ENCODE measurements at regions not wholly inside any gene's neighbourhood (a gene's known extent, or its start where the extent isn't known, plus 50 kb on each side); places are given as distances from the start of the nearest gene placed in this dataset.

- H3K27me3 ChIP-seq (ENCODE audit: control insufficient read depth, insufficient read depth, low read length), result no peaks in the 10 kb centered on the region
- no peak for DNase-seq (ENCODE audit: low read depth)
- H3K4me3 ChIP-seq (ENCODE audit: low read depth, low read length), result no peak overlapping the region
- TF ChIP-seq CTCF (IDR thresholded peaks at IDR 0.05; ENCODE audit: insufficient read depth, low read length, severe bottlenecking), result no peak
- H3K36me3 ChIP-seq (ENCODE audit: control insufficient read depth, insufficient read depth, low read length), result no peaks in the 10 kb centered on the region
- FAIRE-seq, result no peak
These were observed 1180.0 kb upstream of the TENM4 start for GRCh38 chr11:80620867-80621266.

- H3K27me3 ChIP-seq (ENCODE audit: control insufficient read depth, insufficient read depth, low read length), result no peaks in the 10 kb centered on the region
- FAIRE-seq, result no peak
- no peak for TF ChIP-seq CTCF (IDR thresholded peaks at IDR 0.05; ENCODE audit: insufficient read depth, low read length, severe bottlenecking)
- no peaks in the 10 kb centered on the region for H3K36me3 ChIP-seq (ENCODE audit: control insufficient read depth, insufficient read depth, low read length)
- no peak overlapping the region for H3K4me3 ChIP-seq (ENCODE audit: low read depth, low read length)
- no peak for DNase-seq (ENCODE audit: low read depth)
These were observed 1176.3 kb upstream of the TENM4 start for GRCh38 chr11:80617156-80617555.

GRCh38 chr11:80616070-80616800 is 1175.4 kb upstream of the TENM4 start:
- H3K27me3 ChIP-seq (ENCODE audit: control insufficient read depth, insufficient read depth, low read length), result no peaks in the 10 kb centered on the region
- FAIRE-seq (no peak), DNase-seq (ENCODE audit: low read depth) (no peak)
- H3K36me3 ChIP-seq (ENCODE audit: control insufficient read depth, insufficient read depth, low read length), result no peaks in the 10 kb centered on the region
- no peak overlapping the region for H3K4me3 ChIP-seq (ENCODE audit: low read depth, low read length)
- TF ChIP-seq CTCF (IDR thresholded peaks at IDR 0.05; ENCODE audit: insufficient read depth, low read length, severe bottlenecking), result no peak

GRCh38 chr11:80613655-80614054 is 1172.8 kb upstream of the TENM4 start:
- no peaks in the 10 kb centered on the region for H3K27me3 ChIP-seq (ENCODE audit: control insufficient read depth, insufficient read depth, low read length)
- FAIRE-seq (no peak), DNase-seq (ENCODE audit: low read depth) (no peak)
- no peaks in the 10 kb centered on the region for H3K36me3 ChIP-seq (ENCODE audit: control insufficient read depth, insufficient read depth, low read length)
- no peak overlapping the region for H3K4me3 ChIP-seq (ENCODE audit: low read depth, low read length)
- no peak for TF ChIP-seq CTCF (IDR thresholded peaks at IDR 0.05; ENCODE audit: insufficient read depth, low read length, severe bottlenecking)

GRCh38 chr11:80610516-80610915 is 1169.7 kb upstream of the TENM4 start:
- FAIRE-seq (no peak), DNase-seq (ENCODE audit: low read depth) (no peak)
- Histone ChIP-seq H3K4me3 (ENCODE audit: low read depth, low read length) (no peak overlapping the region), H3K36me3 (ENCODE audit: control insufficient read depth, insufficient read depth, low read length) (no peaks in the 10 kb centered on the region), H3K27me3 (ENCODE audit: control insufficient read depth, insufficient read depth, low read length) (no peaks in the 10 kb centered on the region)
- no peak for TF ChIP-seq CTCF (IDR thresholded peaks at IDR 0.05; ENCODE audit: insufficient read depth, low read length, severe bottlenecking)

GRCh38 chr11:80603472-80603871 is 1162.6 kb upstream of the TENM4 start:
- DNase-seq (ENCODE audit: low read depth) (no peak), FAIRE-seq (no peak)
- no peaks in the 10 kb centered on the region for H3K27me3 ChIP-seq (ENCODE audit: control insufficient read depth, insufficient read depth, low read length)
- no peak overlapping the region for H3K4me3 ChIP-seq (ENCODE audit: low read depth, low read length)
- no peaks in the 10 kb centered on the region for H3K36me3 ChIP-seq (ENCODE audit: control insufficient read depth, insufficient read depth, low read length)
- no peak for TF ChIP-seq CTCF (IDR thresholded peaks at IDR 0.05; ENCODE audit: insufficient read depth, low read length, severe bottlenecking)
